IMR-90 (cell line): ENCODE measurements at regions not wholly inside any gene's neighbourhood (a gene's known extent, or its start where the extent isn't known, plus 50 kb on each side); places are given as distances from the start of the nearest gene placed in this dataset.

ENCODE experiments used
- ATAC-seq: fragments of 200-7000 bp; cut with Tn5 transposase; 2 replicates; pipeline ENCODE4 v1.9.1; 2020; ENCODE audit warnings: low read depth, mild to moderate bottlenecking, moderate library complexity
- BruUV-seq: library from RNA; stranded (reverse); fragments of 400-500 nt; replicated peaks from 2 replicates; lab custom pipeline; 2021; lab: Mats Ljungman, UMichigan
- CTCF ChIA-PET: fragments of 300-600 bp; formaldehyde crosslinking; extraction: SDS; loops from one replicate; lab custom pipeline; 2021; ENCODE audit warnings: antibody characterized with exemption; lab: Yijun Ruan, JAX
- POLR2A ChIA-PET: fragments of 300-600 bp; sonication (Branson Sonifier 250); formaldehyde crosslinking; loops from one replicate; lab custom pipeline; 2022; ENCODE audit warnings: antibody characterized with exemption; ENCODE audit not compliant: unreplicated experiment; lab: Charles Lee
- DNase-seq: peaks from one replicate; pipeline ENCODE4 v3.0.0; 2013
- H2AFZ ChIP-seq: replicated peaks from 2 replicates; pipeline ENCODE3; 2013; ENCODE audit warnings: low read length, mild to moderate bottlenecking; ENCODE audit not compliant: poor library complexity
- H2AK5ac ChIP-seq: 2 replicates; pipeline ENCODE4 v1.6.1; 2013; ENCODE audit warnings: low read depth, low read length, inconsistent platforms
- H2AK9ac ChIP-seq: replicated peaks from 2 replicates; pipeline ENCODE3; 2013; ENCODE audit warnings: mild to moderate bottlenecking, low read depth, low read length, moderate library complexity; ENCODE audit not compliant: poor library complexity
- H2BK120ac ChIP-seq: 2 replicates; pipeline ENCODE4 v1.6.1; 2013; ENCODE audit warnings: low read depth, low read length, inconsistent platforms
- H2BK15ac ChIP-seq: 3 replicates; pipeline ENCODE4 v1.6.1; 2013; ENCODE audit warnings: low read depth, low read length, inconsistent platforms
- H2BK20ac ChIP-seq: 2 replicates; pipeline ENCODE4 v1.6.1; 2013; ENCODE audit warnings: low read depth, mild to moderate bottlenecking, inconsistent platforms, low read length, moderate library complexity
- H2BK5ac ChIP-seq: 2 replicates; pipeline ENCODE4 v1.6.1; 2013; ENCODE audit warnings: mild to moderate bottlenecking, low read depth, low read length, inconsistent platforms; ENCODE audit not compliant: poor library complexity, severe bottlenecking
- H3K14ac ChIP-seq: replicated peaks from 2 replicates; pipeline ENCODE4 v1.6.1; 2013; ENCODE audit warnings: low read depth, low read length, inconsistent platforms
- H3K18ac ChIP-seq: 2 replicates; pipeline ENCODE4 v1.6.1; 2013; ENCODE audit warnings: low read depth, low read length, control low read depth
- H3K23ac ChIP-seq: 2 replicates; pipeline ENCODE4 v1.6.1; 2013; ENCODE audit warnings: low read depth, low read length, inconsistent platforms
- H3K27ac ChIP-seq: 2 replicates; pipeline ENCODE4 v1.5.1; 2013; ENCODE audit warnings: mild to moderate bottlenecking, control low read depth, low read length; ENCODE audit not compliant: insufficient read depth
- H3K27me3 ChIP-seq: 2 replicates; pipeline ENCODE4 v1.6.1; 2013; ENCODE audit warnings: low read length; ENCODE audit not compliant: control insufficient read depth, insufficient read depth
- H3K36me3 ChIP-seq: 2 replicates; pipeline ENCODE4 v1.6.1; 2013; ENCODE audit warnings: low read length, mixed read lengths; ENCODE audit not compliant: control insufficient read depth, insufficient read depth
- H3K4ac ChIP-seq: 2 replicates; pipeline ENCODE4 v1.6.1; 2013; ENCODE audit warnings: low read depth, low read length, inconsistent platforms
- H3K4me1 ChIP-seq: 2 replicates; pipeline ENCODE4 v1.6.1; 2013; ENCODE audit warnings: low read length, mixed read lengths; ENCODE audit not compliant: control insufficient read depth, insufficient read depth
- H3K4me2 ChIP-seq: 2 replicates; pipeline ENCODE4 v1.6.1; 2013; ENCODE audit warnings: low read depth, mild to moderate bottlenecking, control low read depth, low read length, moderate library complexity
- H3K4me3 ChIP-seq: 2 replicates; pipeline ENCODE4 v1.5.1; 2013; ENCODE audit warnings: low read depth, mild to moderate bottlenecking, control low read depth, low read length, moderate library complexity; ENCODE audit not compliant: insufficient read depth
- H3K56ac ChIP-seq: 2 replicates; pipeline ENCODE4 v1.6.1; 2013; ENCODE audit warnings: low read length, inconsistent platforms; ENCODE audit not compliant: insufficient read depth; ENCODE audit errors: extremely low read depth
- H3K79me1 ChIP-seq, 2 experiments: 2 replicates each; pipeline ENCODE4 v1.6.1; 2013; ENCODE audit warnings: low read length in 2 of 2, inconsistent platforms in 1 of 2, low read depth in 1 of 2
- H3K9ac ChIP-seq: 2 replicates; pipeline ENCODE4 v1.6.1; 2013; ENCODE audit warnings: low read depth, low read length, control low read depth
- H3K9me1 ChIP-seq: 2 replicates; pipeline ENCODE4 v1.6.1; 2013; ENCODE audit warnings: low read length, inconsistent platforms; ENCODE audit not compliant: insufficient read depth
- H3K9me3 ChIP-seq: 2 replicates; pipeline ENCODE4 v1.6.1; 2013; ENCODE audit warnings: low read length; ENCODE audit not compliant: control insufficient read depth, insufficient read depth
- H4K20me1 ChIP-seq: 2 replicates; pipeline ENCODE4 v1.6.1; 2013; ENCODE audit warnings: low read length, inconsistent platforms; ENCODE audit not compliant: insufficient read depth
- H4K5ac ChIP-seq: 2 replicates; pipeline ENCODE4 v1.6.1; 2013; ENCODE audit warnings: mild to moderate bottlenecking, low read depth, low read length, control low read depth
- H4K8ac ChIP-seq, 2 experiments: 2 replicates each; pipeline ENCODE4 v1.6.1; 2013; ENCODE audit warnings: low read depth in 2 of 2, low read length in 2 of 2, control low read depth in 1 of 2, inconsistent platforms in 1 of 2
- H4K91ac ChIP-seq: 2 replicates; pipeline ENCODE4 v1.6.1; 2013; ENCODE audit warnings: low read depth, low read length, inconsistent platforms; ENCODE audit not compliant: insufficient read depth
- SMC3 ChIP-seq: fragments of 150-350 bp; IDR thresholded peaks from 2 replicates; pipeline ENCODE4 v1.6.1; 2016; ENCODE audit warnings: low read depth, mild to moderate bottlenecking, antibody characterized with exemption, low read length, moderate library complexity
- WGBS, 2 experiments: methylation state at CpG; one replicate each; pipeline versions ENCODE4 v1.1.5 to v1.1.7; 2013; ENCODE audit warnings: missing lambda C conversion rate in 2 of 2; ENCODE audit not compliant: insufficient read length in 1 of 2; ENCODE audit errors: extremely low coverage in 2 of 2; 5-methylcytosine and 5-hydroxymethylcytosine counted together
- dilution Hi-C: fragments of 300-500 bp; cut with HindIII; formaldehyde crosslinking; loops from one replicate; pipeline ENCODE4 v1.14.3; 2018; ENCODE audit warnings: low sequenced_read_pairs; ENCODE audit not compliant: unreplicated experiment
- in situ Hi-C: fragments of 300-500 bp; cut with MboI; formaldehyde crosslinking; loops from 3 replicates; pipeline ENCODE4 v1.14.3; 2019; ENCODE audit warnings: low sequenced_read_pairs, inconsistent platforms, mixed read lengths
- intact Hi-C: fragments of 100-400 bp; cut with micrococcal nuclease; formaldehyde crosslinking; loops from 2 replicates; pipeline ENCODE4 v1.10.0; 2022

GRCh38 chr2:101609433-101609832 is 88.1 kb upstream of the MAP4K4 start:
- no peak overlapping the region for H3K23ac ChIP-seq
- H4K5ac ChIP-seq = no peak overlapping the region
- H2BK5ac ChIP-seq = no peak overlapping the region
- peaks cover 2% of the 10 kb centered on the region; the same call in 1 of the 2 replicates for H3K27me3 ChIP-seq
- H3K4me2 ChIP-seq = no peak overlapping the region
- no peaks in the 10 kb centered on the region for H3K9me1 ChIP-seq
- in situ Hi-C loops (no loop called here), dilution Hi-C loops (no loop called here), intact Hi-C loops (no loop called here)
- H4K8ac ChIP-seq = no peak overlapping the region
- ChIA-PET CTCF (no interaction called here), POLR2A (no interaction called here)
- ATAC-seq (no peak), DNase-seq (no peak)
- no peak overlapping the region for H2AK9ac ChIP-seq
- no peaks in the 10 kb centered on the region for H3K36me3 ChIP-seq
- H2AFZ ChIP-seq = no peak overlapping the region
- no peak overlapping the region for H2BK15ac ChIP-seq
- H2BK20ac ChIP-seq = no peak overlapping the region
- no peak overlapping the region for H3K4ac ChIP-seq
- BruUV-seq = no TSS peak
- no peak for TF ChIP-seq SMC3
- no peak overlapping the region for H2AK5ac ChIP-seq
- H3K27ac ChIP-seq = no peak overlapping the region
- H3K9me3 ChIP-seq = no peaks in the 10 kb centered on the region
- H3K56ac ChIP-seq = no peak overlapping the region
- H3K18ac ChIP-seq = no peak overlapping the region
- H4K91ac ChIP-seq = no peak overlapping the region
- H3K4me3 ChIP-seq = no peak overlapping the region
- H3K4me1 ChIP-seq = no peaks in the 10 kb centered on the region
- H2BK120ac ChIP-seq = no peak overlapping the region
- no peak overlapping the region for H3K9ac ChIP-seq
- WGBS, 2 experiments = no CpG with 5 or more reads among the region's 4 CpGs
- H3K79me1 ChIP-seq = no peaks in the 10 kb centered on the region
- no peak overlapping the region for H3K14ac ChIP-seq
- no peaks in the 10 kb centered on the region for H4K20me1 ChIP-seq
